ENCODE measurements at regions not wholly inside any gene's neighbourhood (a gene's known extent, or its start where the extent isn't known, plus 50 kb on each side); places are given as distances from the start of the nearest gene placed in this dataset.

DNA sequence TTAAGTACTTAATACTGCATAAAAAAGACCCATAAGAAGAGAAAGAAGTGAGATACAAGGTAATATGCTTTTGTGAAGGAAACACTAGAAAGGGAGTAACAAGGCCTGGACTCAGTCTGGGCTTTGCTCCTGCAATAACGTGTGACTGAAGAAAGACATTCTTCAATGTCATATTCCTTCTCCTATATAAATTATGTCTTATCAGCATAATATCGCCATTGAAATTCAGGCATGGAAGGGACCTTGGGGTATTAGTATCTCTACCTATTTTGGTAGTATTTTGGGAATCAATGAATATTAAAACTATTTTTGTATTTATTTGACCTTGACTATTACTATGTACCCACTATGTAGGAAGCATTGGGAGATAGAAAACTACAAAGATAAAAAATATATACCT lies 62.2 kb upstream of the GIMD1 start:
- intact Hi-C loops (cut with DNase I): no loop called here
- no peaks in the 10 kb centered on the region for H3K36me3 ChIP-seq
- no peaks in the 10 kb centered on the region for H3K27me3 ChIP-seq
- H3K9me3 ChIP-seq: no peaks in the 10 kb centered on the region
- no peak overlapping the region for H3K27ac ChIP-seq
- TF ChIP-seq POLR2A (IDR thresholded peaks at IDR 0.05): no peak
- TF ChIP-seq CTCF (IDR thresholded peaks at IDR 0.05): no peak
- DNase-seq (no peak), ATAC-seq (no peak)
- no peak overlapping the region for H3K4me3 ChIP-seq
- 80 to 89% (median 86%) methylated on average over 2 of the region's 2 CpGs for WGBS, 4 donors
- no peaks in the 10 kb centered on the region for H3K4me1 ChIP-seq

GRCh38 chr4:106429885-106430284 lies 61.3 kb upstream of the GIMD1 start:
- intact Hi-C loops (cut with DNase I): no loop called here
- TF ChIP-seq CTCF (IDR thresholded peaks at IDR 0.05) (no peak), POLR2A (IDR thresholded peaks at IDR 0.05) (no peak)
- H3K4me3 ChIP-seq: no peak overlapping the region
- ATAC-seq (no peak), DNase-seq (no peak)
- no peaks in the 10 kb centered on the region for H3K27me3 ChIP-seq
- no peaks in the 10 kb centered on the region for H3K9me3 ChIP-seq
- H3K36me3 ChIP-seq: no peaks in the 10 kb centered on the region
- no peak overlapping the region for H3K27ac ChIP-seq
- no peaks in the 10 kb centered on the region for H3K4me1 ChIP-seq
- 78 to 92% (median 85%) methylated on average over 2 of the region's 2 CpGs for WGBS, 4 donors

- H3K9me3 ChIP-seq: no peaks in the 10 kb centered on the region
- TF ChIP-seq POLR2A (IDR thresholded peaks at IDR 0.05) (no peak), CTCF (IDR thresholded peaks at IDR 0.05) (no peak)
- DNase-seq (no peak), ATAC-seq (no peak)
- H3K4me3 ChIP-seq: no peak overlapping the region
- WGBS, 4 donors: 75 to 80% (median 77%) methylated on average over 2 of the region's 2 CpGs
- intact Hi-C loops (cut with DNase I): no loop called here
- no peaks in the 10 kb centered on the region for H3K36me3 ChIP-seq
- H3K27ac ChIP-seq: no peak overlapping the region
- no peaks in the 10 kb centered on the region for H3K4me1 ChIP-seq
- no peaks in the 10 kb centered on the region for H3K27me3 ChIP-seq
These were observed 57.5 kb upstream of the GIMD1 start for GRCh38 chr4:106426069-106426468.

GRCh38 chr4:106425576-106425975 lies 57.0 kb upstream of the GIMD1 start:
- Histone ChIP-seq H3K27me3 (no peaks in the 10 kb centered on the region), H3K36me3 (no peaks in the 10 kb centered on the region), H3K27ac (no peak overlapping the region), H3K4me1 (no peaks in the 10 kb centered on the region), H3K9me3 (no peaks in the 10 kb centered on the region), H3K4me3 (no peak overlapping the region)
- no peak for ATAC-seq
- no peak for DNase-seq
- intact Hi-C loops (cut with DNase I): no loop called here
- TF ChIP-seq CTCF (IDR thresholded peaks at IDR 0.05): no peak
- no peak for TF ChIP-seq POLR2A (IDR thresholded peaks at IDR 0.05)
